NB4 (cell line): ENCODE measurements at regions not wholly inside any gene's neighbourhood (a gene's known extent, or its start where the extent isn't known, plus 50 kb on each side); places are given as distances from the start of the nearest gene placed in this dataset.

Experiments
- POLR2A ChIP-seq: IDR thresholded peaks from 2 replicates; pipeline ENCODE4 v1.6.1; 2011; ENCODE audit warnings: mild to moderate bottlenecking; ENCODE audit not compliant: insufficient read length; ENCODE audit errors: extremely low read depth
- TF ChIP-seq, protein P1 (sequence below): IDR thresholded peaks from one replicate; pipeline ENCODE4 v1.5.1; 2012; ENCODE audit warnings: low read depth, low read length

GRCh38 chr7:106482091-106482490 lies 178.9 kb downstream of the CCDC71L start:
- TF ChIP-seq, protein P1, sequence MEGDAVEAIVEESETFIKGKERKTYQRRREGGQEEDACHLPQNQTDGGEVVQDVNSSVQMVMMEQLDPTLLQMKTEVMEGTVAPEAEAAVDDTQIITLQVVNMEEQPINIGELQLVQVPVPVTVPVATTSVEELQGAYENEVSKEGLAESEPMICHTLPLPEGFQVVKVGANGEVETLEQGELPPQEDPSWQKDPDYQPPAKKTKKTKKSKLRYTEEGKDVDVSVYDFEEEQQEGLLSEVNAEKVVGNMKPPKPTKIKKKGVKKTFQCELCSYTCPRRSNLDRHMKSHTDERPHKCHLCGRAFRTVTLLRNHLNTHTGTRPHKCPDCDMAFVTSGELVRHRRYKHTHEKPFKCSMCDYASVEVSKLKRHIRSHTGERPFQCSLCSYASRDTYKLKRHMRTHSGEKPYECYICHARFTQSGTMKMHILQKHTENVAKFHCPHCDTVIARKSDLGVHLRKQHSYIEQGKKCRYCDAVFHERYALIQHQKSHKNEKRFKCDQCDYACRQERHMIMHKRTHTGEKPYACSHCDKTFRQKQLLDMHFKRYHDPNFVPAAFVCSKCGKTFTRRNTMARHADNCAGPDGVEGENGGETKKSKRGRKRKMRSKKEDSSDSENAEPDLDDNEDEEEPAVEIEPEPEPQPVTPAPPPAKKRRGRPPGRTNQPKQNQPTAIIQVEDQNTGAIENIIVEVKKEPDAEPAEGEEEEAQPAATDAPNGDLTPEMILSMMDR, result no peak
- TF ChIP-seq POLR2A, result no peak
